Suppressor macrophage (primary cell): ENCODE measurements at regions not wholly inside any gene's neighbourhood (a gene's known extent, or its start where the extent isn't known, plus 50 kb on each side); places are given as distances from the start of the nearest gene placed in this dataset.

ENCODE experiments used
- DNase-seq, 4 experiments: peaks; one replicate each; pipeline ENCODE4 v3.0.0-alpha.2; 2020 to 2022

DNA sequence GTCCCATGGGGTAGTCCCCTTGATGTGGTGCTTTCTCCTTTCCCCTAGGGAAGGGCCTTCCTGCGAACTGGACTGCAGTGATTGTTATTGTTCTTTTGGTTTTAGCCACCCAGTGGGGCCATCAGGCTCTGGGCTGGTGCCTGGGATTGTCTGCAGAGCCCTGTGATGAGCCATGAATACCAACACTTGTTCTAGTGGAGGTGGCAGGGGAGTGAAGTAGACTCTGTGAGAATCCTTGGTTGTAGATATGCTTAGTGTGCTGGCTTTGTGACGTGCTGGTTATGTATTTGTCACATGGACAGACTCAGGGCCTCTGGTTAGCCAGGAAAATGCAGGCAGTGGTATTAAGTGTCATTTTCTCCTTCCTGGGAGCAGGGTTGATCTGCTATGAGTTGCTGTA, 51.8 kb upstream of the NDUFB4 start:
- DNase-seq: no peak

DNA sequence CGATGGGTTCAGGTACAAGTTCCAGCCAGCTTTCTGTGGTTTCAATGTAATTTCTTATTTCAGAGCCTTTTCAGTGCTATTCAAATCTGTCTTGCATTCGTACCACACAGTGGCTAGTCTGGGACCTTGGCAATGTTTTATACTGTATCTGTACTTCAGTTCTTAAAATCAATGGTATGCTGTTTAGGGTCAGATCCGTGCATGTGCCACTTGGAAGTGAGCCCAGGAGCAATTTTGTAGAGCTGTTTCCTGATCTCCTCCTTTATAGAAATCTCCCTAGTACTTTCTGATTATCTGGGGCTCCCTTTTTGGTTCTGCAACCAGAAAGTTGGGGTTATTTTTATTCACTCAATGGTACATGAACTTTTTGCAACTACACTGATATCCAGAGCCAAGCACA, 59.5 kb upstream of the NDUFB4 start:
- no peak for DNase-seq

- DNase-seq: no peak
Measured at GRCh38 chr3:120532969-120533368, 63.2 kb upstream of the NDUFB4 start.

DNA sequence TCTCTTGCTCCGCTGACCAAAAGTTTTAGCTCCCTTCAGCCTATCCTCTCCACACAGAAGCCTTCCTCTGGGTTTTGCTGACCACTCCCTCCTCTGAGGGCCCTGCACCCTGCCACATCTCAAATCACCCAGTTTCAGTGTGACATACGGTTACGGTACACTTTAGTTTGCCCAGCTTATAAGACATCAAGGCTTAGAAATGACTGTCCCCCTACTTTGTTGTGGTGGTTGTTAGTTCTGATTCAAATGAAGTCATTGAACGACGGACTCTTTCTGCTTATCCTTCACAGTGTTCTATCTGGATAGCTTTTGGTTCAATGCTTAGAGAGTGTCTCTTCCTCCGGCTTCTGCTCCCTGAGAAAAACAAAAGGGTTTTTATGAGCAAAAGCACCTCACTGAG, 68.0 kb upstream of the NDUFB4 start:
- DNase-seq: no peak

DNA sequence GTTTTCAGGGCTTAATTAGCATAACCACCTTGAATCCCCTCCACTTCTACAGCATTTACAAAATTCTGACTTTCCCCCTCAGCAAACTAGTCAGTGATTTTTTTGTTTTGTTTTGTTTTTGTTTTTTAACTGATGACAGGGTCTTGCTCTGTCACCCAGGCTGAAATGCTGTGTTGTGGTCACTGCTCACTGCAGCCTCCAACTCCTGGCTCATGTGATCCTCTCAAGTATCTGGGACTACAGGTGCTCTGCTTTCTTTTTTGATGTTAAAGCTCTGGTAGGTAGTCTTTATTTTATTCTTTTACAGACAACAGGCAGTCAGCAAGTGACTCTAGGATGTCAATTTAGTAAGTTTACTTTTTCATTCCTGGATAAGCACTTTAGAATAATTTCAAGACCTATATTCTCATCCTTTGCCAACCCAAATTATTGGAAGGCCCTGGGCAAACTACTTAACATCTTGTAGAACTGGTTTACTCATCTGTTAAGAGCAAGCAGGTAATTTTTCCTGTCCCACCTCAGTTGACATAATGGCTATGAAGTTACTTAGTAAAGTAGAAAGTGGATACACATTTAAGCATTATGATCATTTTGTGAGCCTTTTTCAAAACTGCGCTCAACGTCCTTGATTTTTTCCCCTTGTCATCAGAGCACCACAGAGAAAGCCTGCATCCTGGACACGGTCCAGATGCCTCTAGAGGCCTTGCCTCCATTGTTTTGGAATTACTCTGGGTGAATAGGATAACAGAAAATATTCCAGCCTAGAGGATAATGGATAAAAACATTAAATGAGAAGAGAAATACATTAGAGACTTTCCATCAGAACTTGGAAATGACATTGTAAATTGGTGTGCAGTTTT, 69.9 kb upstream of the NDUFB4 start:
- no peak for DNase-seq

- DNase-seq: no peak
Measured at GRCh38 chr3:120524171-120524923, 71.8 kb upstream of the NDUFB4 start.

- no peak for DNase-seq
Measured at GRCh38 chr3:120516136-120516535, 65.3 kb upstream of the FSTL1 start.

GRCh38 chr3:120512655-120513054, 61.9 kb upstream of the FSTL1 start:
- no peak for DNase-seq

DNA sequence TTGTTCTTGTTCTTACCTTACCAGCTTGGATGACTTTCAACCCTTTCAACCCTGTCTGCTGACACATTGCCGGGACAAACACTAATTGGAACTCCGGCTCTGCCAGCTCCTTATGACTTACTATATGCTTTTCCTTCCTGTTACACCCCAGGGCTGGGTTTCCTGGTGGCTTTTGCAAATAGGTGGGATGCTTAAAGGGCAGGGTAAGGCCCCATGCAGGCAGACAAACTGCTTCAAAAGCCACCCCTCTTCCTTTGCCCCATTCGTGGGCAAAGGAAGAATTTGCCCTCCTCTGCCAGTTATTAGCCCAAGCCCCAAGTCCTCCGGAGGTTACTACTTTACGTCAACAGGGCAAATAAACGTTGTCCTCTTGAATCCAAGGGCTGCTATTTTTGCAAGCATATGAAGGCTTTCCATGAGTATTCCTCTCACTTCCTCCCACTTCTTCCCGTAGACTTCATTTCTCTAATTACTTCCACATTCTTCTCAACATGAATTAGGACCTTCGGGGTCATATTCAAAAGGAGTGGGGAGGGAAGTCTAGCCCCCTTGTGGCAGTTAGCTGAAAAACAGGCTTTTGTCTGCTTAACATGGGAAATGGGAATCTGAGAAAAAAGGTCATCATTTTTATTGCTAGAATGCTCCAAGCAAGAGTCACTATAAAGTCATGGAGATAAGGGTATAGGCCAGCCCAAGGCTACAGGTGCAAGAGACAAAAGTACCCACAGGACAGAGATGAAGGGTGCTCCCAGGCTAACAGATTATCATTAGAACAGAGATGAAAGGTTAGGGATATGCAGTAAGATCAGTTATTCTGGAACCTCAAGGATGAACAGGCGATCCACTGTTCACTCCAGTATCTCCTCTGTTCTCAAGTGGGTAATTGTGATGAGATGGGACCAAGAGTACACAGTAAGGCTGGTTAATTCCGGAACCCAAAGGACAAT, 56.3 kb upstream of the FSTL1 start:
- peak; percentile 51 to 70 (median 66) for DNase-seq

GRCh38 chr3:120506076-120506827, 55.5 kb upstream of the FSTL1 start:
- no peak for DNase-seq

- DNase-seq: no peak
Measured at GRCh38 chr3:120503727-120504616, 53.2 kb upstream of the FSTL1 start.

DNA sequence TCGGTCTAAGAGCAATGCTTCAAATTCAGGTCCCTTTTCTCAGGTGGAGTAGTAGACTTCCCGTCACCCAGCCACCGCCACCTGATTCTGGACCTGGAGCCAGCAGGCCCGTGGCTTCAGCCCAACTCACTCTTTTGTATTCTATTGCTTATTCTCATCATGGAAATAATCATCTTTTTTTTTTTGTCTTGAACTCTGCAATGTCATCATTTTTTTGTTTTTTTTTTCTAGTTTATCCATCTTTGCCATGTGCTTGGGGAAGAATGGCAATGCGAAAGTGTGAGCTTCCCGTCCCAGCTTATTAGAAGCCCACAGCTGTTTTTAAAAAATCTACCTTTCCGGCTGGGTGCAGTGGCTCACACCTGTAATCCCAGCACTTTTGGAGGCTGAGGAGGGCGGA, 51.3 kb upstream of the FSTL1 start:
- no peak for DNase-seq
